AG10803 (cell line): ENCODE measurements at regions not wholly inside any gene's neighbourhood (a gene's known extent, or its start where the extent isn't known, plus 50 kb on each side); places are given as distances from the start of the nearest gene placed in this dataset.

Experiments
- DNase-seq: peaks from one replicate; pipeline ENCODE4 v3.0.0; 2010; ENCODE audit warnings: low read depth
- H3K4me3 ChIP-seq: 2 replicates; pipeline ENCODE4 v1.5.1; 2011; ENCODE audit warnings: mild to moderate bottlenecking, low read length, control low read depth
- CTCF ChIP-seq: conservative IDR thresholded peaks from 2 replicates; pipeline ENCODE4 v1.5.1; 2011; ENCODE audit warnings: mild to moderate bottlenecking, low read length, control low read depth, inconsistent platforms

GRCh38 chr16:27670071-27670810, 120.3 kb downstream of the KATNIP start:
- DNase-seq, result no peak
- no peak overlapping the region for H3K4me3 ChIP-seq

GRCh38 chr16:27671410-27671809, 121.5 kb downstream of the KATNIP start:
- H3K4me3 ChIP-seq, result no peak overlapping the region
- no peak for DNase-seq
- no peak for TF ChIP-seq CTCF

More at GRCh38 chr16:27670071-27670810, 120.3 kb downstream of the KATNIP start:
- no peak for TF ChIP-seq CTCF

- DNase-seq, result no peak
- TF ChIP-seq CTCF, result no peak
- no peak overlapping the region for H3K4me3 ChIP-seq
These were observed 126.9 kb downstream of the KATNIP start for GRCh38 chr16:27676839-27677238.

- TF ChIP-seq CTCF, result no peak
- no peak overlapping the region for H3K4me3 ChIP-seq
- DNase-seq, result no peak
These were observed 127.3 kb downstream of the KATNIP start for GRCh38 chr16:27677263-27677662.

- no peak for TF ChIP-seq CTCF
- DNase-seq, result peak; percentile 29
- H3K4me3 ChIP-seq, result no peak overlapping the region
These were observed 129.0 kb downstream of the KATNIP start for GRCh38 chr16:27678955-27679354.

- no peak for TF ChIP-seq CTCF
- no peak for DNase-seq
These were observed 130.0 kb downstream of the KATNIP start for GRCh38 chr16:27679899-27680298.

GRCh38 chr16:27681681-27682080, 131.7 kb downstream of the KATNIP start:
- no peak for TF ChIP-seq CTCF
- DNase-seq, result no peak
- no peak overlapping the region for H3K4me3 ChIP-seq

More at GRCh38 chr16:27679899-27680298, 130.0 kb downstream of the KATNIP start:
- H3K4me3 ChIP-seq, result no peak overlapping the region
